OCI-LY7 (cell line): ENCODE measurements at regions not wholly inside any gene's neighbourhood (a gene's known extent, or its start where the extent isn't known, plus 50 kb on each side); places are given as distances from the start of the nearest gene placed in this dataset.

ENCODE experiments used
- BruUV-seq: library from RNA; stranded (reverse); fragments of 400-500 nt; replicated peaks from 2 replicates; lab custom pipeline; 2021; lab: Mats Ljungman, UMichigan
- CTCF ChIA-PET: fragments of 300-600 bp; sonication (Branson Sonifier 250); formaldehyde crosslinking; loops from one replicate; lab custom pipeline; 2022; ENCODE audit warnings: antibody characterized with exemption; ENCODE audit not compliant: unreplicated experiment; lab: Charles Lee
- POLR2A ChIA-PET: fragments of 300-600 bp; sonication (Branson Sonifier 250); formaldehyde crosslinking; loops from one replicate; lab custom pipeline; 2022; ENCODE audit warnings: antibody characterized with exemption; lab: Charles Lee
- DNase-seq: peaks from one replicate; pipeline ENCODE4 v3.0.0-alpha.2; 2015; ENCODE audit warnings: low spot score
- H2AFZ ChIP-seq: fragments of 200-600 bp; sonication (generic), shearing (Covaris generic); 2 replicates; pipeline ENCODE4 v1.6.1; 2014; ENCODE audit warnings: mild to moderate bottlenecking, antibody characterized with exemption, low read length, moderate library complexity
- H3K27ac ChIP-seq: fragments of 200-600 bp; sonication (generic); 2 replicates; pipeline ENCODE4 v1.5.1; 2014; ENCODE audit warnings: mixed run types, low read depth, mild to moderate bottlenecking, moderate library complexity, low read length, inconsistent platforms; ENCODE audit not compliant: poor library complexity, severe bottlenecking
- H3K36me3 ChIP-seq: fragments of 200-600 bp; sonication (generic); 2 replicates; pipeline ENCODE4 v1.6.1; 2014; ENCODE audit warnings: mild to moderate bottlenecking, antibody characterized with exemption, low read length, moderate library complexity, mixed read lengths; ENCODE audit not compliant: insufficient read depth
- H3K4me1 ChIP-seq: fragments of 200-600 bp; sonication (generic); 2 replicates; pipeline ENCODE4 v1.5.1; 2014; ENCODE audit warnings: mild to moderate bottlenecking, low read length; ENCODE audit not compliant: insufficient read depth, poor library complexity, severe bottlenecking
- H3K4me2 ChIP-seq: fragments of 200-600 bp; sonication (generic); 2 replicates; pipeline ENCODE4 v1.6.1; 2014; ENCODE audit warnings: mild to moderate bottlenecking, low read length
- H3K4me3 ChIP-seq: fragments of 200-600 bp; sonication (generic); 2 replicates; pipeline ENCODE4 v1.5.1; 2014; ENCODE audit warnings: mild to moderate bottlenecking, low read depth, low read length; ENCODE audit not compliant: poor library complexity, severe bottlenecking
- H3K79me2 ChIP-seq: fragments of 200-600 bp; sonication (generic); 2 replicates; pipeline ENCODE4 v1.6.1; 2016; ENCODE audit warnings: low read depth, mild to moderate bottlenecking, low read length, moderate library complexity, mixed read lengths; ENCODE audit not compliant: insufficient read depth
- H3K9me2 ChIP-seq: fragments of 200-600 bp; sonication (generic); 2 replicates; pipeline ENCODE4 v1.6.1; 2016; ENCODE audit warnings: mild to moderate bottlenecking, low read length, mixed read lengths; ENCODE audit not compliant: insufficient read depth
- H3K9me3 ChIP-seq: fragments of 200-600 bp; sonication (generic); 2 replicates; pipeline ENCODE4 v1.6.1; 2014; ENCODE audit warnings: mild to moderate bottlenecking, mixed run types, low read length, mixed read lengths
- H4K20me1 ChIP-seq: fragments of 200-600 bp; sonication (generic); 2 replicates; pipeline ENCODE4 v1.6.1; 2014; ENCODE audit warnings: mild to moderate bottlenecking, antibody characterized with exemption, low read length, moderate library complexity, mixed read lengths; ENCODE audit not compliant: insufficient read depth
- CTCF ChIP-seq: fragments of 200-600 bp; sonication (generic); conservative IDR thresholded peaks from 2 replicates; pipeline ENCODE4 v1.5.1; 2014; ENCODE audit warnings: mild to moderate bottlenecking, antibody characterized with exemption, low read length, moderate library complexity, mixed read lengths
- EZH2phosphoT487 ChIP-seq: fragments of 200-600 bp; sonication (generic); IDR thresholded peaks from 2 replicates; pipeline ENCODE4 v1.6.1; 2018; ENCODE audit warnings: low read depth, borderline replicate concordance, mild to moderate bottlenecking, mixed run types, antibody characterized with exemption, low read length, moderate library complexity, mixed read lengths
- intact Hi-C: fragments of 100-400 bp; cut with micrococcal nuclease; formaldehyde crosslinking; loops from one replicate; pipeline ENCODE4 v1.10.0; 2022; ENCODE audit not compliant: unreplicated experiment

DNA sequence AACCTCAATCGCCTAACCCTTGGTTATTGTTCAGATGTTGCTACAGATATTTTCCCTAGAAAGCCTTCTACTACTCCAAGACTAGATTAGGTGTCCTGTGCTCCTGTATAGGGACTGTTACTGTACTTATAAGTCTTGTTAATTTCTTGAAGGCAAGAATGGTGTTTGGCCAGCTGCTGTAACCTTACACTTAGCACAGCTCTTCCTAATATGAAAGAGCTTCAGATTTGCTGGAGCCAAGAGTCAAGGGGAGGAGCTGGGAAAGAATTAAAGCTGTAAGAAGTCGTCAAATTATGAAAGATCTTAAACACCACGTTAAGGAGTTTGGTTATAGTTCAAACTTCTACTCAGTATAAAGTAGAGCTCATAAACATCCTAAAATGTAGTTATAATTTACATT is 245.9 kb upstream of the TLL1 start:
- Histone ChIP-seq H4K20me1 (no peaks in the 10 kb centered on the region), H3K4me2 (no peak overlapping the region), H3K4me3 (no peak overlapping the region), H3K9me2 (no peaks in the 10 kb centered on the region), H3K36me3 (no peaks in the 10 kb centered on the region), H3K79me2 (no peaks in the 10 kb centered on the region), H3K9me3 (no peaks in the 10 kb centered on the region), H2AFZ (no peak overlapping the region), H3K27ac (no peak overlapping the region), H3K4me1 (no peaks in the 10 kb centered on the region)
- CTCF ChIA-PET, result no interaction called here
- POLR2A ChIA-PET, result interaction anchor here (0.6 to 2.0 kb wide), 2 partner anchors 9 to 439 kb away, joined by 3 to 7 read pairs; no protein-coding TSS in a partner anchor
- no peak for DNase-seq
- TF ChIP-seq CTCF (no peak), EZH2phosphoT487 (no peak)
- no TSS peak for BruUV-seq
- intact Hi-C loops, result no loop called here

- no TSS peak for BruUV-seq
- Histone ChIP-seq H4K20me1 (no peaks in the 10 kb centered on the region), H3K4me2 (no peak overlapping the region), H3K27ac (no peak overlapping the region), H3K79me2 (no peaks in the 10 kb centered on the region), H3K36me3 (no peaks in the 10 kb centered on the region), H3K9me3 (no peaks in the 10 kb centered on the region), H2AFZ (no peak overlapping the region), H3K4me3 (no peak overlapping the region), H3K9me2 (no peaks in the 10 kb centered on the region), H3K4me1 (no peaks in the 10 kb centered on the region)
- POLR2A ChIA-PET, result interaction anchor here (0.7 to 2.0 kb wide), 2 partner anchors 9 to 720 kb away, joined by 4 to 7 read pairs; no protein-coding TSS in a partner anchor
- TF ChIP-seq CTCF, result no peak
- no peak for TF ChIP-seq EZH2phosphoT487
- CTCF ChIA-PET, result no interaction called here
- DNase-seq, result no peak
- intact Hi-C loops, result no loop called here
Measured at GRCh38 chr4:165627548-165627947, 245.5 kb upstream of the TLL1 start.

DNA sequence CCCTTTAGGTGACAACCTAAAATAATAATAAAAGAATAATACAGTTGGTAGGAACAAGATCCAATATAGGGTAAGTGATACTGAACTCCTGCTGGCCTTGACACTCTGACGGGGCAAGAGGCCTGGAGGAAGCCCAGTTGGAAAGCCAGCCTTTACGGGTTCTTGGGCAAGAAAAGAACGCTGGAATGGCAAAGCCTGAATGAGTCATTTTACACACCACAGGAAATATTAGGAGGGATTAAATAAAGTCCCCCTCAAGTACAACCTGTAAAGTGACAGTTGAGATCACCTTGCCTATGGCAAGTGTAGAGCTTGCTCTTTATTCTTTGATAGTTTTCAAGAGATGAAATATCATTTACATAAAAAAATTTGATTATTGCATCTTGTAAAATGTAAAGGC is 244.5 kb upstream of the TLL1 start:
- H3K4me3 ChIP-seq, result no peak overlapping the region
- H4K20me1 ChIP-seq, result no peaks in the 10 kb centered on the region
- no peaks in the 10 kb centered on the region for H3K79me2 ChIP-seq
- ChIA-PET CTCF (no interaction called here), POLR2A (no interaction called here)
- H3K9me3 ChIP-seq, result no peaks in the 10 kb centered on the region
- BruUV-seq, result no TSS peak
- intact Hi-C loops, result no loop called here
- H3K36me3 ChIP-seq, result no peaks in the 10 kb centered on the region
- no peak overlapping the region for H2AFZ ChIP-seq
- TF ChIP-seq CTCF (no peak), EZH2phosphoT487 (no peak)
- H3K4me1 ChIP-seq, result no peaks in the 10 kb centered on the region
- H3K27ac ChIP-seq, result no peak overlapping the region
- H3K4me2 ChIP-seq, result no peak overlapping the region
- no peaks in the 10 kb centered on the region for H3K9me2 ChIP-seq
- DNase-seq, result no peak
